Adrenal gland (tissue), 9 donors: ENCODE measurements at regions not wholly inside any gene's neighbourhood (a gene's known extent, or its start where the extent isn't known, plus 50 kb on each side); places are given as distances from the start of the nearest gene placed in this dataset.
A peak's percentile ranks its signal among the peaks of the same experiment; 100 is the strongest.

ENCODE experiments used
- DNase-seq, 7 donors: peaks; one replicate each; pipeline ENCODE4 v3.0.0-alpha.2; 2019 to 2020
- H3K27ac ChIP-seq, 5 donors: fragments of 200-600 bp; sonication (generic) in 4 of 5; 1 replicate in 3 of 5; 2 replicates in 2 of 5; pipeline versions ENCODE4 v1.5.1 to v1.8.0; 2016 to 2020; ENCODE audit warnings: mild to moderate bottlenecking in 1 of 5
- H3K27me3 ChIP-seq: fragments of 200-600 bp; 2 replicates; pipeline ENCODE4 v1.8.0; 2021
- H3K36me3 ChIP-seq, 2 donors: fragments of 200-600 bp; replicated peaks in 1 of 2; 1 replicate in 1 of 2; 2 replicates in 1 of 2; pipeline versions ENCODE4 v1.5.1 to v1.8.0; 2018 to 2022
- H3K4me1 ChIP-seq, 2 donors: fragments of 200-600 bp; replicated peaks in 1 of 2; 1 replicate in 1 of 2; 2 replicates in 1 of 2; pipeline versions ENCODE4 v1.5.1 to v1.8.0; 2018 to 2021
- H3K4me3 ChIP-seq, 4 donors: fragments of 200-600 bp; sonication (generic) in 3 of 4; one replicate each; pipeline ENCODE4 v1.5.1; 2016 to 2018
- H3K9me3 ChIP-seq, 3 donors: fragments of 200-600 bp; sonication (generic) in 1 of 3; replicated peaks in 1 of 3; 1 replicate in 2 of 3; 2 replicates in 1 of 3; pipeline versions ENCODE4 v1.5.1 to v1.8.0; 2016 to 2021
- POLR2A ChIP-seq, 2 donors: fragments of 450-650 bp; IDR thresholded peaks; one replicate each; pipeline ENCODE4 v1.6.1; 2017; ENCODE audit warnings: antibody characterized with exemption in 2 of 2, mild to moderate bottlenecking in 2 of 2, moderate library complexity in 1 of 2
- WGBS, 4 donors: extraction: QIAGEN DNeasy Blood & Tissue Kit in 2 of 4; methylation state at CpG; one replicate each; pipeline versions ENCODE4 v1.1.5 to v1.1.7; 2013 to 2017; 5-methylcytosine and 5-hydroxymethylcytosine counted together
- intact Hi-C, 2 donors: fragments of 100-400 bp; cut with DNase I; formaldehyde crosslinking; loops; one replicate each; pipeline versions ENCODE4 v1.14.1 to v1.15.0; 2022 to 2023
- TF ChIP-seq, protein P1 (sequence below), 6 experiments: fragments of 450-650 bp in 4 of 6; fragments of 200-600 bp in 2 of 6; sonication (generic) in 1 of 6; IDR thresholded peaks; 1 replicate in 5 of 6; 2 replicates in 1 of 6; pipeline versions ENCODE4 v1.5.1 to v1.8.0; 2016 to 2021; ENCODE audit warnings: antibody characterized with exemption in 6 of 6, mild to moderate bottlenecking in 2 of 6, moderate library complexity in 1 of 6
- donor health status: healthy with polysubstance abuse.
- donor health status: Bipolar disorder and iron deficiency.
- donor health status: DM: yes; HTN: yes; CAD: no.
- donor health status: DM: no; HTN: no; CAD: no.
- donor health status: DM: no; HTN: no; CAD: no.

GRCh38 chr7:28231176-28231575, 50.6 kb upstream of the JAZF1 start:
- TF ChIP-seq POLR2A (IDR thresholded peaks at IDR 0.05): no peak
- DNase-seq: no peak
- Histone ChIP-seq H3K4me3 (no peak overlapping the region), H3K27me3 (no peaks in the 10 kb centered on the region), H3K27ac (no peak overlapping the region), H3K36me3 (no peaks in the 10 kb centered on the region), H3K9me3 (no peaks in the 10 kb centered on the region), H3K4me1 (no peaks in the 10 kb centered on the region)
- WGBS, 4 donors: 83 to 92% (median 90%) methylated on average over 4 of the region's 4 CpGs
- intact Hi-C loops: no loop called here

GRCh38 chr7:28236560-28236959, 56.0 kb upstream of the JAZF1 start:
- DNase-seq: no peak
- WGBS, 4 donors: 90 to 94% (median 91%) methylated on average over 4 of the region's 4 CpGs

GRCh38 chr7:28237363-28237762, 56.8 kb upstream of the JAZF1 start:
- H3K36me3 ChIP-seq: no peaks in the 10 kb centered on the region

More at GRCh38 chr7:28236560-28236959, 56.0 kb upstream of the JAZF1 start:
- H3K4me1 ChIP-seq: no peaks in the 10 kb centered on the region
- no peaks in the 10 kb centered on the region for H3K27me3 ChIP-seq
- H3K36me3 ChIP-seq: no peaks in the 10 kb centered on the region
- no peak overlapping the region for H3K4me3 ChIP-seq
- intact Hi-C loops: no loop called here
- no peak overlapping the region for H3K27ac ChIP-seq
- TF ChIP-seq POLR2A (IDR thresholded peaks at IDR 0.05): no peak
- TF ChIP-seq, protein P1, sequence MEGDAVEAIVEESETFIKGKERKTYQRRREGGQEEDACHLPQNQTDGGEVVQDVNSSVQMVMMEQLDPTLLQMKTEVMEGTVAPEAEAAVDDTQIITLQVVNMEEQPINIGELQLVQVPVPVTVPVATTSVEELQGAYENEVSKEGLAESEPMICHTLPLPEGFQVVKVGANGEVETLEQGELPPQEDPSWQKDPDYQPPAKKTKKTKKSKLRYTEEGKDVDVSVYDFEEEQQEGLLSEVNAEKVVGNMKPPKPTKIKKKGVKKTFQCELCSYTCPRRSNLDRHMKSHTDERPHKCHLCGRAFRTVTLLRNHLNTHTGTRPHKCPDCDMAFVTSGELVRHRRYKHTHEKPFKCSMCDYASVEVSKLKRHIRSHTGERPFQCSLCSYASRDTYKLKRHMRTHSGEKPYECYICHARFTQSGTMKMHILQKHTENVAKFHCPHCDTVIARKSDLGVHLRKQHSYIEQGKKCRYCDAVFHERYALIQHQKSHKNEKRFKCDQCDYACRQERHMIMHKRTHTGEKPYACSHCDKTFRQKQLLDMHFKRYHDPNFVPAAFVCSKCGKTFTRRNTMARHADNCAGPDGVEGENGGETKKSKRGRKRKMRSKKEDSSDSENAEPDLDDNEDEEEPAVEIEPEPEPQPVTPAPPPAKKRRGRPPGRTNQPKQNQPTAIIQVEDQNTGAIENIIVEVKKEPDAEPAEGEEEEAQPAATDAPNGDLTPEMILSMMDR (IDR thresholded peaks at IDR 0.05): no peak
- no peaks in the 10 kb centered on the region for H3K9me3 ChIP-seq

GRCh38 chr7:28239823-28240204, 59.2 kb upstream of the JAZF1 start:
- Histone ChIP-seq H3K9me3 (no peaks in the 10 kb centered on the region), H3K4me1 (no peaks in the 10 kb centered on the region), H3K27me3 (no peaks in the 10 kb centered on the region), H3K27ac (no peak overlapping the region), H3K36me3 (no peaks in the 10 kb centered on the region), H3K4me3 (no peak overlapping the region)
- peak in 1 of 7 donors; percentile 4 for DNase-seq
- intact Hi-C loops: no loop called here
- TF ChIP-seq POLR2A (IDR thresholded peaks at IDR 0.05): no peak
- TF ChIP-seq, protein P1 (IDR thresholded peaks at IDR 0.05): no peak
- 69 to 73% (median 70%) methylated on average over 9 of the region's 9 CpGs for WGBS, 4 donors

More at GRCh38 chr7:28237363-28237762, 56.8 kb upstream of the JAZF1 start:
- TF ChIP-seq, protein P1 (IDR thresholded peaks at IDR 0.05): no peak
- TF ChIP-seq POLR2A (IDR thresholded peaks at IDR 0.05): no peak
- H3K4me1 ChIP-seq: no peaks in the 10 kb centered on the region
- intact Hi-C loops: no loop called here
- no peaks in the 10 kb centered on the region for H3K27me3 ChIP-seq
- H3K9me3 ChIP-seq: no peaks in the 10 kb centered on the region
- DNase-seq: peak in 2 of 7 donors; percentile 18 to 25
- no peak overlapping the region for H3K27ac ChIP-seq
- WGBS, 4 donors: 69 to 88% (median 80%) methylated on average over 5 of the region's 5 CpGs
- H3K4me3 ChIP-seq: no peak overlapping the region

DNA sequence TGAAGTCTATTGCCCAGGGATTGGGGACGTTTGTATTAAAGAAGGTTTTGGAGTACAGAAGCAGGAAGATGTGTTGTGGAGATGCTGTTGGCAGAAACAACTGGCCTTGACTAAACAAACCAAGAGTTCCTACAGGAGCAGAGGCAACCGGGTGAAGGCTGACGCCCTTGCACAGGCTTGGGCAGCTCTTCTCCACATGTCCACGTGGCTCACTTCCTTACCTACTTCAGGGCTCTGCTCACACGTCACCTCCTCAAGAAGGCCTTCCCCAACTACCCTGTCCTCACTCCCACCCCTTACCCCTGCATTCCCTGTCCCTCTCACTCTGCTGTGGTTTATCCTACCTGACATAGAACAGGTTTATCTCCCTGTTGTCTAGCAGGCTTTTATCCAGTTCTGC, 59.9 kb upstream of the JAZF1 start:
- Histone ChIP-seq H3K4me3 (no peak overlapping the region), H3K4me1 (no peaks in the 10 kb centered on the region), H3K27ac (no peak overlapping the region), H3K27me3 (no peaks in the 10 kb centered on the region), H3K36me3 (no peaks in the 10 kb centered on the region), H3K9me3 (no peaks in the 10 kb centered on the region)
- no peak for TF ChIP-seq POLR2A (IDR thresholded peaks at IDR 0.05)
- TF ChIP-seq, protein P1 (IDR thresholded peaks at IDR 0.05): no peak
- DNase-seq: no peak
- 74 to 84% (median 82%) methylated on average over 5 of the region's 5 CpGs for WGBS, 4 donors
- intact Hi-C loops: no loop called here
